ENCODE measurements at regions not wholly inside any gene's neighbourhood (a gene's known extent, or its start where the extent isn't known, plus 50 kb on each side); places are given as distances from the start of the nearest gene placed in this dataset.

- TF ChIP-seq EZH2 (IDR thresholded peaks at IDR 0.05; ENCODE audit: borderline replicate concordance, insufficient read depth, low read length, poor library complexity, severe bottlenecking): no peak
- TF ChIP-seq, protein P1, sequence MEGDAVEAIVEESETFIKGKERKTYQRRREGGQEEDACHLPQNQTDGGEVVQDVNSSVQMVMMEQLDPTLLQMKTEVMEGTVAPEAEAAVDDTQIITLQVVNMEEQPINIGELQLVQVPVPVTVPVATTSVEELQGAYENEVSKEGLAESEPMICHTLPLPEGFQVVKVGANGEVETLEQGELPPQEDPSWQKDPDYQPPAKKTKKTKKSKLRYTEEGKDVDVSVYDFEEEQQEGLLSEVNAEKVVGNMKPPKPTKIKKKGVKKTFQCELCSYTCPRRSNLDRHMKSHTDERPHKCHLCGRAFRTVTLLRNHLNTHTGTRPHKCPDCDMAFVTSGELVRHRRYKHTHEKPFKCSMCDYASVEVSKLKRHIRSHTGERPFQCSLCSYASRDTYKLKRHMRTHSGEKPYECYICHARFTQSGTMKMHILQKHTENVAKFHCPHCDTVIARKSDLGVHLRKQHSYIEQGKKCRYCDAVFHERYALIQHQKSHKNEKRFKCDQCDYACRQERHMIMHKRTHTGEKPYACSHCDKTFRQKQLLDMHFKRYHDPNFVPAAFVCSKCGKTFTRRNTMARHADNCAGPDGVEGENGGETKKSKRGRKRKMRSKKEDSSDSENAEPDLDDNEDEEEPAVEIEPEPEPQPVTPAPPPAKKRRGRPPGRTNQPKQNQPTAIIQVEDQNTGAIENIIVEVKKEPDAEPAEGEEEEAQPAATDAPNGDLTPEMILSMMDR (IDR thresholded peaks at IDR 0.05; ENCODE audit: poor library complexity, severe bottlenecking): no peak
Observed at GRCh38 chr7:8325067-8325466, 63.1 kb upstream of the ICA1 start.
